ENCODE measurements at regions not wholly inside any gene's neighbourhood (a gene's known extent, or its start where the extent isn't known, plus 50 kb on each side); places are given as distances from the start of the nearest gene placed in this dataset.

GRCh38 chr4:83832110-83832825, 296.4 kb downstream of the GPAT3 start:
- DNase-seq (ENCODE audit: low spot score), result no peak
- Histone ChIP-seq H3K27ac (ENCODE audit: low read depth in 1 of 2, low read length in 2 of 2) (no peak overlapping the region), H3K36me3 (ENCODE audit: control insufficient read depth in 4 of 4, insufficient read depth in 3 of 4, low read depth in 1 of 4, low read length in 3 of 4) (no peaks in the 10 kb centered on the region), H3K9ac (ENCODE audit: low read depth in 1 of 2, low read length in 2 of 2) (no peak overlapping the region), H3K9me3 (ENCODE audit: control insufficient read depth in 4 of 4, low read length in 3 of 4) (peaks cover 0 to 2% (median 0%) of the 10 kb centered on the region in 4 donors), H3K4me3 (ENCODE audit: low read depth in 1 of 3, low read length in 3 of 3) (no peak overlapping the region), H3K4me1 (ENCODE audit: control insufficient read depth in 4 of 4, insufficient read depth in 4 of 4, low read length in 3 of 4) (no peaks in the 10 kb centered on the region), H3K27me3 (ENCODE audit: control insufficient read depth in 4 of 4, insufficient read depth in 4 of 4, low read length in 3 of 4) (no peaks in the 10 kb centered on the region)
- WGBS, result 82% methylated on average over 4 of the region's 4 CpGs
- TF ChIP-seq MAX (IDR thresholded peaks at IDR 0.05), result no peak

GRCh38 chr4:83831588-83831987, 295.7 kb downstream of the GPAT3 start:
- no peak for DNase-seq (ENCODE audit: low spot score)
- peaks cover 0 to 2% (median 0%) of the 10 kb centered on the region in 4 donors for H3K9me3 ChIP-seq (ENCODE audit: control insufficient read depth in 4 of 4, low read length in 3 of 4)
- no peak overlapping the region for H3K9ac ChIP-seq (ENCODE audit: low read depth in 1 of 2, low read length in 2 of 2)
- H3K4me1 ChIP-seq (ENCODE audit: control insufficient read depth in 4 of 4, insufficient read depth in 4 of 4, low read length in 3 of 4), result no peaks in the 10 kb centered on the region
- H3K4me3 ChIP-seq (ENCODE audit: low read depth in 1 of 3, low read length in 3 of 3), result no peak overlapping the region
- no peak overlapping the region for H3K27ac ChIP-seq (ENCODE audit: low read depth in 1 of 2, low read length in 2 of 2)
- H3K27me3 ChIP-seq (ENCODE audit: control insufficient read depth in 4 of 4, insufficient read depth in 4 of 4, low read length in 3 of 4), result no peaks in the 10 kb centered on the region
- no peaks in the 10 kb centered on the region for H3K36me3 ChIP-seq (ENCODE audit: control insufficient read depth in 4 of 4, insufficient read depth in 3 of 4, low read depth in 1 of 4, low read length in 3 of 4)
- no peak for TF ChIP-seq HNF4G (IDR thresholded peaks at IDR 0.05)
- no peak for TF ChIP-seq REST (IDR thresholded peaks at IDR 0.05)
- TF ChIP-seq RXRA (IDR thresholded peaks at IDR 0.05), result no peak
- TF ChIP-seq GABPA (IDR thresholded peaks at IDR 0.05 in 1 of 2, conservative IDR thresholded peaks at IDR 0.05 in 1 of 2), result no peak
- TF ChIP-seq FOXA1 (IDR thresholded peaks at IDR 0.05), result no peak
- TF ChIP-seq EGR1 (IDR thresholded peaks at IDR 0.05; ENCODE audit: low read depth in 2 of 2), result no peak
- no peak for TF ChIP-seq FOXA2 (IDR thresholded peaks at IDR 0.05)
- no peak for TF ChIP-seq YY1 (IDR thresholded peaks at IDR 0.05)
- no peak for TF ChIP-seq JUND (IDR thresholded peaks at IDR 0.05)
- TF ChIP-seq HNF4A (conservative IDR thresholded peaks at IDR 0.05), result no peak
- TF ChIP-seq CTCF (IDR thresholded peaks at IDR 0.05; ENCODE audit: low read depth, low read length, missing input control), result no peak
- TF ChIP-seq NR2F2 (IDR thresholded peaks at IDR 0.05), result no peak
- no peak for TF ChIP-seq MAX (IDR thresholded peaks at IDR 0.05)
- no peak for TF ChIP-seq SP1 (IDR thresholded peaks at IDR 0.05)
- no peak for TF ChIP-seq RAD21 (IDR thresholded peaks at IDR 0.05)
- no peak for TF ChIP-seq TAF1 (conservative IDR thresholded peaks at IDR 0.05)
- TF ChIP-seq ZBTB33 (IDR thresholded peaks at IDR 0.05), result no peak
- no peak for TF ChIP-seq ATF3 (IDR thresholded peaks at IDR 0.05)
